HEK293T (cell line): ENCODE measurements at regions not wholly inside any gene's neighbourhood (a gene's known extent, or its start where the extent isn't known, plus 50 kb on each side); places are given as distances from the start of the nearest gene placed in this dataset.

Experiments used
- CTCF ChIA-PET: fragments of 350-600 bp; formaldehyde crosslinking; extraction: SDS; loops from one replicate; lab custom pipeline; 2021; ENCODE audit warnings: antibody characterized with exemption, inconsistent platforms; lab: Yijun Ruan, JAX
- POLR2A ChIA-PET: fragments of 350-600 bp; formaldehyde crosslinking; extraction: SDS; loops from one replicate; lab custom pipeline; 2020; ENCODE audit warnings: antibody characterized with exemption, inconsistent platforms; lab: Yijun Ruan, JAX
- DNase-seq: peaks from one replicate; pipeline ENCODE4 v3.0.0; 2012; ENCODE audit warnings: mixed read lengths; ENCODE audit errors: extremely low spot score
- ARNT ChIP-seq: fragments of 450-650 bp; IDR thresholded peaks from 2 replicates; pipeline ENCODE4 v1.6.1; 2017; ENCODE audit warnings: mild to moderate bottlenecking
- BHLHE40 ChIP-seq: fragments of 450-650 bp; IDR thresholded peaks from 2 replicates; pipeline ENCODE4 v1.6.1; 2016; ENCODE audit warnings: mild to moderate bottlenecking, moderate library complexity, borderline replicate concordance
- CTBP1 ChIP-seq: fragments of 450-650 bp; IDR thresholded peaks from 2 replicates; pipeline ENCODE4 v1.6.1; 2016; ENCODE audit warnings: borderline replicate concordance
- ELF4 ChIP-seq: fragments of 450-650 bp; IDR thresholded peaks from 2 replicates; pipeline ENCODE4 v1.6.1; 2017; ENCODE audit warnings: antibody characterized with exemption
- FOXA1 ChIP-seq: fragments of 450-650 bp; IDR thresholded peaks from 2 replicates; pipeline ENCODE4 v1.6.1; 2016; ENCODE audit warnings: mild to moderate bottlenecking
- FOXK2 ChIP-seq: fragments of 450-650 bp; IDR thresholded peaks from 2 replicates; pipeline ENCODE4 v1.6.1; 2016; ENCODE audit warnings: mild to moderate bottlenecking
- FOXM1 ChIP-seq: fragments of 450-650 bp; IDR thresholded peaks from 2 replicates; pipeline ENCODE4 v1.6.1; 2017; ENCODE audit warnings: mild to moderate bottlenecking, borderline replicate concordance
- HDGF ChIP-seq: fragments of 450-650 bp; IDR thresholded peaks from 2 replicates; pipeline ENCODE4 v1.6.1; 2017; ENCODE audit warnings: antibody characterized with exemption, borderline replicate concordance
- L3MBTL2 ChIP-seq: fragments of 450-650 bp; conservative IDR thresholded peaks from 2 replicates; pipeline ENCODE4 v1.6.1; 2016; ENCODE audit warnings: mild to moderate bottlenecking
- LEF1 ChIP-seq: fragments of 450-650 bp; IDR thresholded peaks from 2 replicates; pipeline ENCODE4 v1.6.1; 2017; ENCODE audit warnings: mild to moderate bottlenecking, borderline replicate concordance
- NFRKB ChIP-seq: fragments of 450-650 bp; IDR thresholded peaks from 2 replicates; pipeline ENCODE4 v1.6.1; 2016; ENCODE audit warnings: mild to moderate bottlenecking, moderate library complexity
- PKNOX1 ChIP-seq: fragments of 450-650 bp; IDR thresholded peaks from 2 replicates; pipeline ENCODE4 v1.6.1; 2016
- SP1 ChIP-seq: fragments of 450-650 bp; IDR thresholded peaks from 2 replicates; pipeline ENCODE4 v1.6.1; 2017
- SUZ12 ChIP-seq: fragments of 450-650 bp; IDR thresholded peaks from 2 replicates; pipeline ENCODE4 v1.6.1; 2016; ENCODE audit warnings: mild to moderate bottlenecking
- TARDBP ChIP-seq: fragments of 450-650 bp; IDR thresholded peaks from 2 replicates; pipeline ENCODE4 v1.6.1; 2016
- ZNF384 ChIP-seq: fragments of 450-650 bp; IDR thresholded peaks from 2 replicates; pipeline ENCODE4 v1.6.1; 2016

GRCh38 chr6:95248499-95248898, 328.8 kb upstream of the MANEA start:
- POLR2A ChIA-PET: no interaction called here
- TF ChIP-seq ZNF384 (no peak), L3MBTL2 (no peak), CTBP1 (no peak), ELF4 (no peak), FOXK2 (no peak), TARDBP (no peak)
- CTCF ChIA-PET: no interaction called here
- no peak for DNase-seq

- DNase-seq: no peak
- ChIA-PET CTCF (no interaction called here), POLR2A (no interaction called here)
- TF ChIP-seq L3MBTL2: no peak
- TF ChIP-seq ZNF384: no peak
- no peak for TF ChIP-seq HDGF
- TF ChIP-seq SUZ12: no peak
- no peak for TF ChIP-seq ELF4
- TF ChIP-seq NFRKB: no peak
- no peak for TF ChIP-seq BHLHE40
- TF ChIP-seq PKNOX1: no peak
- no peak for TF ChIP-seq FOXK2
- TF ChIP-seq FOXM1: no peak
- TF ChIP-seq ARNT: no peak
- TF ChIP-seq SP1: no peak
- no peak for TF ChIP-seq FOXA1
- TF ChIP-seq LEF1: no peak
- no peak for TF ChIP-seq CTBP1
- TF ChIP-seq TARDBP: no peak
These were observed 328.2 kb upstream of the MANEA start for GRCh38 chr6:95249175-95249574.

GRCh38 chr6:95249661-95250060, 327.7 kb upstream of the MANEA start:
- CTCF ChIA-PET: no interaction called here
- POLR2A ChIA-PET: no interaction called here
- TF ChIP-seq SP1 (no peak), FOXA1 (no peak), SUZ12 (no peak), ELF4 (no peak), PKNOX1 (no peak), L3MBTL2 (no peak), HDGF (no peak), FOXM1 (no peak), CTBP1 (no peak)
- no peak for DNase-seq

- POLR2A ChIA-PET: no interaction called here
These were observed 313.5 kb upstream of the MANEA start for GRCh38 chr6:95263840-95264239.

GRCh38 chr6:95266537-95267258, 310.6 kb upstream of the MANEA start:
- TF ChIP-seq BHLHE40 (no peak), FOXK2 (no peak), HDGF (no peak), FOXA1 (no peak), ARNT (no peak), FOXM1 (no peak), L3MBTL2 (no peak)
- no peak for DNase-seq
- CTCF ChIA-PET: interaction anchor here (0.6 kb wide), 1 partner anchor 72 kb away, joined by 4 read pairs; no protein-coding TSS in a partner anchor
- POLR2A ChIA-PET: no interaction called here

More at GRCh38 chr6:95263840-95264239, 313.5 kb upstream of the MANEA start:
- CTCF ChIA-PET: interaction anchor here (0.5 kb wide), 1 partner anchor 860 kb away, joined by 3 read pairs; no protein-coding TSS in a partner anchor
- no peak for TF ChIP-seq ELF4
- no peak for TF ChIP-seq SP1
- no peak for TF ChIP-seq BHLHE40
- TF ChIP-seq PKNOX1: no peak
- no peak for TF ChIP-seq SUZ12
- no peak for TF ChIP-seq FOXM1
- TF ChIP-seq ARNT: no peak
- no peak for TF ChIP-seq CTBP1
- TF ChIP-seq ZNF384: no peak
- no peak for TF ChIP-seq FOXA1
- no peak for TF ChIP-seq L3MBTL2
- TF ChIP-seq LEF1: no peak
- no peak for TF ChIP-seq TARDBP
- TF ChIP-seq FOXK2: no peak
- no peak for TF ChIP-seq NFRKB
- no peak for DNase-seq

- no peak for TF ChIP-seq CTBP1
- no peak for TF ChIP-seq NFRKB
- no peak for TF ChIP-seq SUZ12
- TF ChIP-seq LEF1: no peak
- no peak for TF ChIP-seq HDGF
- no peak for TF ChIP-seq FOXM1
- no peak for TF ChIP-seq PKNOX1
- TF ChIP-seq ARNT: no peak
- TF ChIP-seq ELF4: no peak
- no peak for TF ChIP-seq BHLHE40
- no peak for TF ChIP-seq FOXA1
- TF ChIP-seq SP1: no peak
- TF ChIP-seq L3MBTL2: no peak
- TF ChIP-seq TARDBP: no peak
- no peak for TF ChIP-seq FOXK2
- no peak for TF ChIP-seq ZNF384
- POLR2A ChIA-PET: no interaction called here
- CTCF ChIA-PET: no interaction called here
- no peak for DNase-seq
These were observed 302.6 kb upstream of the MANEA start for GRCh38 chr6:95274686-95275235.
